ENCODE measurements at regions not wholly inside any gene's neighbourhood (a gene's known extent, or its start where the extent isn't known, plus 50 kb on each side); places are given as distances from the start of the nearest gene placed in this dataset.

GRCh38 chr10:36388166-36388565 lies 737.2 kb upstream of the ANKRD30A start:
- TF ChIP-seq, protein P1, sequence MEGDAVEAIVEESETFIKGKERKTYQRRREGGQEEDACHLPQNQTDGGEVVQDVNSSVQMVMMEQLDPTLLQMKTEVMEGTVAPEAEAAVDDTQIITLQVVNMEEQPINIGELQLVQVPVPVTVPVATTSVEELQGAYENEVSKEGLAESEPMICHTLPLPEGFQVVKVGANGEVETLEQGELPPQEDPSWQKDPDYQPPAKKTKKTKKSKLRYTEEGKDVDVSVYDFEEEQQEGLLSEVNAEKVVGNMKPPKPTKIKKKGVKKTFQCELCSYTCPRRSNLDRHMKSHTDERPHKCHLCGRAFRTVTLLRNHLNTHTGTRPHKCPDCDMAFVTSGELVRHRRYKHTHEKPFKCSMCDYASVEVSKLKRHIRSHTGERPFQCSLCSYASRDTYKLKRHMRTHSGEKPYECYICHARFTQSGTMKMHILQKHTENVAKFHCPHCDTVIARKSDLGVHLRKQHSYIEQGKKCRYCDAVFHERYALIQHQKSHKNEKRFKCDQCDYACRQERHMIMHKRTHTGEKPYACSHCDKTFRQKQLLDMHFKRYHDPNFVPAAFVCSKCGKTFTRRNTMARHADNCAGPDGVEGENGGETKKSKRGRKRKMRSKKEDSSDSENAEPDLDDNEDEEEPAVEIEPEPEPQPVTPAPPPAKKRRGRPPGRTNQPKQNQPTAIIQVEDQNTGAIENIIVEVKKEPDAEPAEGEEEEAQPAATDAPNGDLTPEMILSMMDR (IDR thresholded peaks at IDR 0.05) = no peak
- TF ChIP-seq POLR2A (IDR thresholded peaks at IDR 0.05) = no peak
